Tongue (tissue), 1 donor: ENCODE measurements at regions not wholly inside any gene's neighbourhood (a gene's known extent, or its start where the extent isn't known, plus 50 kb on each side); places are given as distances from the start of the nearest gene placed in this dataset.
A peak's percentile ranks its signal among the peaks of the same experiment; 100 is the strongest.

Experiments
- DNase-seq: peaks from one replicate; pipeline ENCODE4 v3.0.0-alpha.2; 2015

- DNase-seq, result peak; percentile 79
These were observed 228.5 kb upstream of the PMFBP1 start for GRCh38 chr16:72400257-72401083.

- DNase-seq, result no peak
These were observed 227.9 kb upstream of the PMFBP1 start for GRCh38 chr16:72399811-72400210.

- no peak for DNase-seq
These were observed 225.9 kb upstream of the PMFBP1 start for GRCh38 chr16:72397876-72398275.

GRCh38 chr16:72394526-72394925, 222.6 kb upstream of the PMFBP1 start:
- no peak for DNase-seq

GRCh38 chr16:72389791-72390190, 217.8 kb upstream of the PMFBP1 start:
- DNase-seq, result no peak

- DNase-seq, result no peak
These were observed 216.1 kb upstream of the PMFBP1 start for GRCh38 chr16:72388007-72388406.

- no peak for DNase-seq
These were observed 212.7 kb upstream of the PMFBP1 start for GRCh38 chr16:72384651-72385050.

- no peak for DNase-seq
These were observed 208.3 kb upstream of the PMFBP1 start for GRCh38 chr16:72380283-72380682.

- no peak for DNase-seq
These were observed 201.2 kb upstream of the PMFBP1 start for GRCh38 chr16:72373201-72373600.

GRCh38 chr16:72372087-72373045, 200.4 kb upstream of the PMFBP1 start:
- DNase-seq, result no peak

- no peak for DNase-seq
These were observed 199.5 kb upstream of the PMFBP1 start for GRCh38 chr16:72371307-72372086.

- DNase-seq, result no peak
These were observed 197.3 kb upstream of the PMFBP1 start for GRCh38 chr16:72369274-72369673.

GRCh38 chr16:72367851-72368250, 195.9 kb upstream of the PMFBP1 start:
- DNase-seq, result no peak

- no peak for DNase-seq
These were observed 191.0 kb upstream of the PMFBP1 start for GRCh38 chr16:72362973-72363372.

GRCh38 chr16:72362476-72362875, 190.5 kb upstream of the PMFBP1 start:
- no peak for DNase-seq

- no peak for DNase-seq
These were observed 186.0 kb upstream of the PMFBP1 start for GRCh38 chr16:72357910-72358309.

- DNase-seq, result no peak
These were observed 183.6 kb upstream of the PMFBP1 start for GRCh38 chr16:72355561-72355960.

GRCh38 chr16:72349719-72350118, 177.8 kb upstream of the PMFBP1 start:
- DNase-seq, result no peak

GRCh38 chr16:72332926-72333325, 161.0 kb upstream of the PMFBP1 start:
- no peak for DNase-seq

- no peak for DNase-seq
These were observed 152.6 kb upstream of the PMFBP1 start for GRCh38 chr16:72324578-72324977.

GRCh38 chr16:72317446-72317845, 145.5 kb upstream of the PMFBP1 start:
- DNase-seq, result peak; percentile 2

- DNase-seq, result no peak
These were observed 141.9 kb upstream of the PMFBP1 start for GRCh38 chr16:72313903-72314302.
